ENCODE measurements at regions not wholly inside any gene's neighbourhood (a gene's known extent, or its start where the extent isn't known, plus 50 kb on each side); places are given as distances from the start of the nearest gene placed in this dataset.

GRCh38 chr10:124278356-124278755, 140.4 kb downstream of the OAT start:
- Histone ChIP-seq H3K4me3 (ENCODE audit: extremely low read depth, insufficient read depth, low read length, poor library complexity, severe bottlenecking) (no peak overlapping the region), H3K4me1 (ENCODE audit: control insufficient read depth, insufficient read depth, low read length, poor library complexity, severe bottlenecking) (no peaks in the 10 kb centered on the region), H3K36me3 (ENCODE audit: control insufficient read depth, insufficient read depth, low read length) (no peaks in the 10 kb centered on the region), H3K27ac (ENCODE audit: low read depth, low read length, severe bottlenecking) (no peak overlapping the region), H3K9me3 (ENCODE audit: control insufficient read depth, low read length) (no peaks in the 10 kb centered on the region)
- WGBS, 2 experiments (ENCODE audit: insufficient coverage in 2 of 2) = 86 to 100% methylated on average over 4 of the region's 5 CpGs

- 40 to 50% methylated on average over 1 of the region's 1 CpG for WGBS, 2 experiments (ENCODE audit: insufficient coverage in 2 of 2)
Observed at GRCh38 chr10:124273141-124273540, 145.6 kb downstream of the OAT start.

GRCh38 chr10:124271676-124272075, 147.0 kb downstream of the OAT start:
- H3K36me3 ChIP-seq (ENCODE audit: control insufficient read depth, insufficient read depth, low read length) = no peaks in the 10 kb centered on the region
- H3K27ac ChIP-seq (ENCODE audit: low read depth, low read length, severe bottlenecking) = no peak overlapping the region
- 90 to 93% methylated on average over 2 to 4 of the region's 4 CpGs for WGBS, 2 experiments (ENCODE audit: insufficient coverage in 2 of 2)
- H3K9me3 ChIP-seq (ENCODE audit: control insufficient read depth, low read length) = peaks cover 10% of the 10 kb centered on the region
- no peak overlapping the region for H3K4me3 ChIP-seq (ENCODE audit: extremely low read depth, insufficient read depth, low read length, poor library complexity, severe bottlenecking)
- no peaks in the 10 kb centered on the region for H3K4me1 ChIP-seq (ENCODE audit: control insufficient read depth, insufficient read depth, low read length, poor library complexity, severe bottlenecking)

More at GRCh38 chr10:124273141-124273540, 145.6 kb downstream of the OAT start:
- Histone ChIP-seq H3K4me1 (ENCODE audit: control insufficient read depth, insufficient read depth, low read length, poor library complexity, severe bottlenecking) (no peaks in the 10 kb centered on the region), H3K9me3 (ENCODE audit: control insufficient read depth, low read length) (peaks cover 10% of the 10 kb centered on the region), H3K4me3 (ENCODE audit: extremely low read depth, insufficient read depth, low read length, poor library complexity, severe bottlenecking) (no peak overlapping the region), H3K36me3 (ENCODE audit: control insufficient read depth, insufficient read depth, low read length) (no peaks in the 10 kb centered on the region), H3K27ac (ENCODE audit: low read depth, low read length, severe bottlenecking) (no peak overlapping the region)

GRCh38 chr10:124270530-124271327, 148.0 kb downstream of the OAT start:
- no peak overlapping the region for H3K4me3 ChIP-seq (ENCODE audit: extremely low read depth, insufficient read depth, low read length, poor library complexity, severe bottlenecking)
- H3K27ac ChIP-seq (ENCODE audit: low read depth, low read length, severe bottlenecking) = no peak overlapping the region
- no peaks in the 10 kb centered on the region for H3K4me1 ChIP-seq (ENCODE audit: control insufficient read depth, insufficient read depth, low read length, poor library complexity, severe bottlenecking)
- H3K36me3 ChIP-seq (ENCODE audit: control insufficient read depth, insufficient read depth, low read length) = no peaks in the 10 kb centered on the region
- WGBS, 2 experiments (ENCODE audit: insufficient coverage in 2 of 2) = 68 to 85% methylated on average over 4 to 6 of the region's 8 CpGs
- H3K9me3 ChIP-seq (ENCODE audit: control insufficient read depth, low read length) = peaks cover 10% of the 10 kb centered on the region

- WGBS, 2 experiments (ENCODE audit: insufficient coverage in 2 of 2) = 86 to 94% methylated on average over 4 to 5 of the region's 5 CpGs
- Histone ChIP-seq H3K9me3 (ENCODE audit: control insufficient read depth, low read length) (peaks cover 10% of the 10 kb centered on the region), H3K36me3 (ENCODE audit: control insufficient read depth, insufficient read depth, low read length) (no peaks in the 10 kb centered on the region), H3K27ac (ENCODE audit: low read depth, low read length, severe bottlenecking) (no peak overlapping the region), H3K4me1 (ENCODE audit: control insufficient read depth, insufficient read depth, low read length, poor library complexity, severe bottlenecking) (no peaks in the 10 kb centered on the region), H3K4me3 (ENCODE audit: extremely low read depth, insufficient read depth, low read length, poor library complexity, severe bottlenecking) (no peak overlapping the region)
Observed at GRCh38 chr10:124268976-124269375, 149.7 kb downstream of the OAT start.

- Histone ChIP-seq H3K9me3 (ENCODE audit: control insufficient read depth, low read length) (peaks cover 10% of the 10 kb centered on the region), H3K4me1 (ENCODE audit: control insufficient read depth, insufficient read depth, low read length, poor library complexity, severe bottlenecking) (no peaks in the 10 kb centered on the region), H3K36me3 (ENCODE audit: control insufficient read depth, insufficient read depth, low read length) (no peaks in the 10 kb centered on the region), H3K4me3 (ENCODE audit: extremely low read depth, insufficient read depth, low read length, poor library complexity, severe bottlenecking) (no peak overlapping the region), H3K27ac (ENCODE audit: low read depth, low read length, severe bottlenecking) (no peak overlapping the region)
- WGBS, 2 experiments (ENCODE audit: insufficient coverage in 2 of 2) = 61 to 78% methylated on average over 5 to 6 of the region's 6 CpGs
Observed at GRCh38 chr10:124267911-124268549, 150.7 kb downstream of the OAT start.

GRCh38 chr10:124267231-124267885, 151.4 kb downstream of the OAT start:
- Histone ChIP-seq H3K4me3 (ENCODE audit: extremely low read depth, insufficient read depth, low read length, poor library complexity, severe bottlenecking) (no peak overlapping the region), H3K36me3 (ENCODE audit: control insufficient read depth, insufficient read depth, low read length) (no peaks in the 10 kb centered on the region), H3K9me3 (ENCODE audit: control insufficient read depth, low read length) (peaks cover 7% of the 10 kb centered on the region), H3K27ac (ENCODE audit: low read depth, low read length, severe bottlenecking) (no peak overlapping the region), H3K4me1 (ENCODE audit: control insufficient read depth, insufficient read depth, low read length, poor library complexity, severe bottlenecking) (no peaks in the 10 kb centered on the region)
- 93 to 95% methylated on average over 7 to 8 of the region's 9 CpGs for WGBS, 2 experiments (ENCODE audit: insufficient coverage in 2 of 2)

GRCh38 chr10:124266468-124267230, 152.1 kb downstream of the OAT start:
- no peak overlapping the region for H3K27ac ChIP-seq (ENCODE audit: low read depth, low read length, severe bottlenecking)
- WGBS, 2 experiments (ENCODE audit: insufficient coverage in 2 of 2) = 88 to 93% methylated on average over 11 to 12 of the region's 15 CpGs
- no peaks in the 10 kb centered on the region for H3K9me3 ChIP-seq (ENCODE audit: control insufficient read depth, low read length)
- no peaks in the 10 kb centered on the region for H3K36me3 ChIP-seq (ENCODE audit: control insufficient read depth, insufficient read depth, low read length)
- H3K4me1 ChIP-seq (ENCODE audit: control insufficient read depth, insufficient read depth, low read length, poor library complexity, severe bottlenecking) = no peaks in the 10 kb centered on the region
- no peak overlapping the region for H3K4me3 ChIP-seq (ENCODE audit: extremely low read depth, insufficient read depth, low read length, poor library complexity, severe bottlenecking)

GRCh38 chr10:124265776-124266467, 152.8 kb downstream of the OAT start:
- WGBS, 2 experiments (ENCODE audit: insufficient coverage in 2 of 2) = 83 to 88% methylated on average over 9 to 12 of the region's 12 CpGs
- Histone ChIP-seq H3K4me3 (ENCODE audit: extremely low read depth, insufficient read depth, low read length, poor library complexity, severe bottlenecking) (no peak overlapping the region), H3K27ac (ENCODE audit: low read depth, low read length, severe bottlenecking) (no peak overlapping the region), H3K4me1 (ENCODE audit: control insufficient read depth, insufficient read depth, low read length, poor library complexity, severe bottlenecking) (no peaks in the 10 kb centered on the region), H3K36me3 (ENCODE audit: control insufficient read depth, insufficient read depth, low read length) (no peaks in the 10 kb centered on the region), H3K9me3 (ENCODE audit: control insufficient read depth, low read length) (no peaks in the 10 kb centered on the region)

GRCh38 chr10:124265391-124265745, 153.4 kb downstream of the OAT start:
- no peaks in the 10 kb centered on the region for H3K36me3 ChIP-seq (ENCODE audit: control insufficient read depth, insufficient read depth, low read length)
- H3K9me3 ChIP-seq (ENCODE audit: control insufficient read depth, low read length) = no peaks in the 10 kb centered on the region
- WGBS, 2 experiments (ENCODE audit: insufficient coverage in 2 of 2) = no CpG with 5 or more reads among the region's 1 CpG
- H3K27ac ChIP-seq (ENCODE audit: low read depth, low read length, severe bottlenecking) = no peak overlapping the region
- no peak overlapping the region for H3K4me3 ChIP-seq (ENCODE audit: extremely low read depth, insufficient read depth, low read length, poor library complexity, severe bottlenecking)
- H3K4me1 ChIP-seq (ENCODE audit: control insufficient read depth, insufficient read depth, low read length, poor library complexity, severe bottlenecking) = no peaks in the 10 kb centered on the region

Data from mesodermal cell (in vitro differentiated cells).